ENCODE measurements at regions not wholly inside any gene's neighbourhood (a gene's known extent, or its start where the extent isn't known, plus 50 kb on each side); places are given as distances from the start of the nearest gene placed in this dataset.
"Not testable (repeated sequence)": the region's sequence is repeated elsewhere in the genome, so short reads cannot be mapped to it uniquely, and the experiment has no call there.

DNA sequence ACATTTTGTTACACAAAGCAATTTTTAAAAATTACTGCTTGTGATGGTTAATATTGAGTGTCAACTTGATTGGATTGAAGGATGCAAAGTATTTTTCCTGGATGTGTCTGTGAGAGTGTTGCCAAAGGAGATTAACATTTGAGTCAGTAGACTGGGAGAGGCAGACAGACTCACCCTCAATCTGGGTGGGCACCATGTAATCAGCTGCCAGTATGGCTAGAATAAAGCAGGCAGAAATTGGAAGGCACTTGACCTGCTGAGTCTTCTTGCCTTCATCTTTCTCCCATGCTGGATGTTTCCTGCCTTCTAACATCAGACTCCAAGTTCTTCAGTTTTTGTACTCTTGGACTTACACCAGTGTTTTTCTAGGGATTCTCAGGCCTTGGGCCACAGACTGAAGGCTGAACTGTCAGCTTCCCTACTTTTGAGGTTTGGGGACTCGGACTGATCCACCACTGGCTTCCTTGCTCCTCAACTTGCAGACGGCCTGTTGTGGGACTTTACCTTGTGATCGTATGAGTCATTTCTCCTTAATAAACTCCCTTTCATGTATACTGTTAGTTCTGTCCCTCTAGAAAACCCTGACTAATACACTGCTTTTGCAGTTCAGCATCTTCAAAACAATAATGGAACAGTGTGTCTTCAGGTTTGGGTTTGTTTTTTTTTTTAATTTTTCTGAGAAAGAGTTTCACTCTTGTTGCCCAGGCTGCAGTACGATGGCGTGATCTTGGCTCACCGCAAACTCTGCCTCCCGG lies 244.1 kb upstream of the SEMA3C start:
- no peak for DNase-seq

DNA sequence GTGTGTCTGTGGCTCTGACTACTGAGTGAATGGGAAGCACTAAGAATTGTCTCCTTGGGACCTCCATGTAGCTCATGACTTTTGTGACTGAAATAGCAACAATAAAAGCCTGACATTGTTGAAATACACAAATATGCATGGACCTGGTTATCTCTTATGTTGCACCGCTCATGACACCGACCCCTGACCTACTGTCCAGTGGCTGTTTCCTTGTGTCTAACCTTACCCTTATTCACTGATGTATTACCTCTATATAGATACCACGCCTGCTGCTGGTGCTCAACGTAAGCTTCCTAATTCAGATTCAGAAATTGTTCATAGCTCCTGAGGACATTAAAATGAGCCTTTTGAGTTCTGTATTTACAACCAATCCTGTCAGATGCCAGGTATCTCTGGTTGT lies 243.4 kb upstream of the SEMA3C start:
- no peak for DNase-seq

GRCh38 chr7:81161451-81162075 lies 242.7 kb upstream of the SEMA3C start:
- peak; percentile 84 for DNase-seq

DNA sequence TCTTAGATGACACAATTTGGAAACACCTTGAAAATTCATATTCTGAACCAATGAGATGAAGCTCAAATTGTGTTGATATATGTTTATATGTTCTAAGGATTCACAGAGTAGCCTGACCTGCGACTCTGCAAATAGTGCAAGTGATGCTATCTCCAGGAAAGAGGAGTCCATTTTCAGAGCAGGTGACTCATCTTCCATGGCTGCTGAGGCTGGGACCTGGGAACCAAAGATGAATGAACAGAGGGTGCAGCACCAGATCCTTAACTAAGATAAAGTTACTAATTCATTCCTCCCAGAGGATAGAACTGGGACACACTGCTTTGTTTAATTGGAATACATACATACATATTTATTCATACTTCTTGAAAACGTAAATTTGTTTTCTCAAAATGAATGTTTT lies 240.6 kb upstream of the SEMA3C start:
- peak; percentile 71 for DNase-seq

DNA sequence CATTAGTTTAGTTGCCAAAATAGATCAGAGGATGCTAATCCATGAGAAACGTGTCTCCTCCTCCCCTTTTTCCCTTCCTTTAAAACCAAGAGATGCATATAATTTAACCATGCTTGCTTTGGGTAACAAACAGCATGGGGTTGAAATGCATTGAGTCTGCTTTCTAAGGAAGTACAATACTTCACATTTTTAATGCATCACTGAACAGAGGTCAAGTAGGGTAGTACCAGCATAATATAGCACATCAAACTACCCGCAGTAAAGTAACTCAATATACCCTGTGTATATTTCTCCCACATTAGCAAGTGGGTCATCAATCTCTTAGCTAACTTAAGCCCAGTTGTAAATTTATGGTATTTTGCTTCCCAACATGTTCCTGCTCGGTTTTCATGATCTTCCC lies 239.3 kb upstream of the SEMA3C start:
- no peak for DNase-seq

DNA sequence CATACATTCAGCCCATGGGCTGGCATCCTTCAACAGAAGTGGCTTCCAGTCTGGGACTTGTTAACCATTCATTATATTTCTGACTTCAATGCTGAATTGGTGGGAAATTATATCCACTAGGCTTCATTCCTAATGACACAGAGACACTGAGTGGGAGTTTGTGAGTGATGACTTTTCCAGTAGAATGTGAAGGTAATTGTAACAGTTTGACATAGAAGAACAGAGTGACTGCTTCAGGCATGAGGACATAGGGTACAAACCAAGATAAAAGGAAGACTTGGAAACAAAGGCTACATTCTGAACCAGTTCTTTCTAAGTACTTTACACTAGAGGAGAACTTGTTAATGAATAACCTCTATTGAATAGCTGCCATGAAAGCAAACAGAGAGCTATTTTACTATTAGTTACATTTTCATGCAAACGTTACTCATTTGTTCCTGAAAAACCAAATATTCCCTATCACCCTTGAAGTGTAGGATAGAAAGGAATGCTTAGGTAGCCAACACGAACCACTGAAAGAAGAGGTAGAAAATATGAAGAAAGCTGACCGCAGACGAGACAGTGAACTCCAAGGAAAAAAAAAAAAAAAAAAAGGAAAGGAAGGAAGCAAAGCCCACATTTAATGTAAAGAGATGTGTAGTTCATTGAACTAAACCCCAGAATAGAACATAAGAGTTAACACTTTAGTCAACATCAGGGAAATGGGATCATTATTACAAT lies 237.0 kb upstream of the SEMA3C start:
- no peak for DNase-seq

GRCh38 chr7:81154565-81154964 lies 235.7 kb upstream of the SEMA3C start:
- no peak for DNase-seq

DNA sequence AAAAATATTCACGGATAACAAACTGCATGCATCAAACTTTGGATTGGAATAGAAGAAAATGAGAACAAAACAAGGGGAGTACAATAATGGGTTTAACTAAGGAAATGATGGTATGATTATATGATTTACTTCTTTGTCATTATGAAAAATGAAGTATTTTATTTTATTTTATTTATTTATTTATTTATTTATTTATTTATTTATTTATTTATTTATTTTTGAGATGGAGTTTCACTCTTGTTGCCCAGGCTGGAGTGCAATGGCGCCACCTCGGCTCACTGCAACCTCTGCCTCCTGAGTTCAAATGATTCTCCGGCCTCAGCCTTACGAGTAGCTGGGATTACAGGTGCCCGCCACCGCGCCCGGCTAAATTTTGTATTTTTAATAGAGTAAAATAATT lies 234.1 kb upstream of the SEMA3C start:
- DNase-seq = not testable (repeated sequence)

DNA sequence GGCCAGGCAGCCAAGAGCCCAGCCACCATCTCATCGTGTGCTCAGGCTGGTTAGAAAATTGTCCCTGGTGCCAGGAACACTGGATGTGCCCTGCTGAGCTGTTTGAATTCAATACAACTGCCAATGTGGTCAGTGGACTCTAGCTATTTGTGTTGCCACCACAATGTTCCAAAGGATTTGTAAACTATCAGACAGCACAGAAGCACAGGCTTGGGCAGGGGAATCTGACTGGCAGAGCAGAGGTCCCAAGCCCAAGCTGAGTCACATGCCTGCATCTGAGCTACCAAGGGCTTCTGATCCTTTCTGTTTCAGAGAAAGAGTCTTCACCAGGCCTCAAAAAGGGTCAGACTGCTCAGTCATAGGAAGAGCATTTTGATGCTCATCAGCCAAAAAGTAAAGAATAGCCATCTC lies 232.1 kb upstream of the SEMA3C start:
- DNase-seq = peak; percentile 18

DNA sequence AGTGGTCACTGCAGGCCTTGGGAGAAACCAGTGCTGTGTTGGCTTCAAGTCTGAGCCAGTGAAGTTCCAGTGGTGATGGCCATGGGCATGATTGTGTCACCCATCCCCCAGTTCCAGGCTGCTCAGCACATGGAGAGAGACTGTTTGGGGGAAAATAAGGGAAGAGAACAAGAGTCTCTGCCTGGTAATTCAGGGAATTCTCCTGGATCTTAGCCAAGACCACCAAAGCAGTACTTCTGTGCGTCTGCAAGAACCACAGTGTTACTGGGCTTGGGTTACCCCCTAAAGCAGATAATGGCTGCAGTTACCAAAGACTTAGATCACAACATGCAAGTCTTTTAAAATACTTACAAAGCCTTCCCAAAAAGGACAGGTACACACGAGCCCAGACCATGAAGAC lies 225.0 kb upstream of the SEMA3C start:
- no peak for DNase-seq

- not testable (repeated sequence) for DNase-seq
These were observed 222.7 kb upstream of the SEMA3C start for GRCh38 chr7:81141257-81142205.

- no peak for DNase-seq
These were observed 221.9 kb upstream of the SEMA3C start for GRCh38 chr7:81140775-81141174.

- DNase-seq = no peak
These were observed 221.4 kb upstream of the SEMA3C start for GRCh38 chr7:81140252-81140651.

- DNase-seq = no peak
These were observed 220.0 kb upstream of the SEMA3C start for GRCh38 chr7:81138870-81139269.

DNA sequence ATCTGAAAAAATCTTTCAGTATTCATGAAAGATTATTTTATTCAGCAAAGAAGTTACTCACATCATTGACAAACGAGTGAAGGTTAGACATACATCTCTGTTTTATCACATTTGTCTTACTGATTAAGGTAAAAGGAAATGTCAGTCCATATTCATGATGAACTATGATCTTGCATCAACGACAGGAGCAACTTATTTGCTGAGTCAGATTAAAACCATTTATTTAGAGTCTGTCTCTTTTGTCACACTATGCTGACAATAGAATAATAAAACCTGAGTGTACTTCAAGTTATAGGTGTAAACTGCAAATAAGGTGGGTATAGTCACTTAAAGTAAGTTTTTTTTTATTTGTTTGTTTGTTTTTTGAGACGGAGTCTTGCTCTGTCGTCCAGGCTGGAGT lies 216.5 kb upstream of the SEMA3C start:
- DNase-seq = no peak

DNA sequence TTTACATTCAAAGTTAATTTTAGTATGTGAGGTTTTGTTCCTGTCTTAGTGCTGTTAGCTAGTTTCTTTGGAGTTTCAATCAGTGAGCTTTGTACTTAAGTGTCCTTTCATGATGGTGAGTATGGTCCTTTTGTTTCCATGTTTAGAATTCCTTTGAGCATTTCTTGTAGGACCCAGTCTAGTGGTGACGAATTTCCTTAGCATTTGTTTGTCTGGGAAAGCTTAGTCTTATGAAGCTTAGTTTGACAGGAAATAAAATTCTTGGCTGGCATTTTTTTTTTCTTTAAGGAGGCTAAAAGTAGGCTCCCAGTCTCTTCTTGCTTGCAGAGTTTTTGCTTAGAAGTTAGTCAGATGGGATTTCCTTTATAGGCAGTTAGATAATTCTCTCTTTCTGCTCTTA lies 209.2 kb upstream of the SEMA3C start:
- no peak for DNase-seq

- no peak for DNase-seq
These were observed 202.0 kb upstream of the SEMA3C start for GRCh38 chr7:81120803-81121202.

DNA sequence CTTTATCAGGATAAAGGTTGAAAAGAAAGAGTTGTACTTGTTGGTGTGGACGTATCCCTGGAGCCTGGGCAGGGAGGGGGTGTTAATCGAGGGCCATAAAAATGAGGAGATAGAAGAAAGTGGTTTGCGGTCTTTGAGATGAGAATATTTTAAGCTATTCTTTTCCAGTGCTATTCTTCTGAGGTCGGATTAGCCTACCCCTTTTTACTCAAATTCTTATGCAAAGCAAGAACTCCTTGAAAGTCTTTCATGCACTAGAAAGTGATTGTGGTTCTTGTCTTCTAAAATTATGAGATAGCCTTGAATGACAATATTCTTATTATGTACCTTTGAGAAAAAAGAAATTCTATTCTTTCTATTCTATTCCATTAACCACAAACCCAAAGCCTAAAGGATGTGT lies 201.3 kb upstream of the SEMA3C start:
- no peak for DNase-seq

DNA sequence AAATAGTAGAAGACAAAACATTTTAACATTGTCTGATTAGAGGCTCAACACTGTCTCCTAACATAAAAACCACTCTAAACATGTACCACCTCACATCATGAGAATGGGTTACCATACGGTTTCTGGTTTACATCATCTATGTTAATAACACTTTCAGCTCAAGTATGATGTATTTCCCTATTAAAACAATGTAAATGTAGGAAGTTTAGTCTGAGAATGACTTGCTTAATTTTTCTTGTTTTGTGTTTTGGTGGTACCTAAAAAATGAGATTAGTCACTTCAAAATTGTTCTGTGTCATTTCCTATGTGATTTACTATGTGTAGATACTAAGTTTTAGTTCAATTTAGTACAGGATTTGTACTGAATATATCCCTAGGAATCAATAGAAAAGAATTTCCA lies 195.8 kb upstream of the SEMA3C start:
- DNase-seq = peak; percentile 8

- no peak for DNase-seq
These were observed 193.9 kb upstream of the SEMA3C start for GRCh38 chr7:81112731-81113130.

GRCh38 chr7:81111781-81112540 lies 193.1 kb upstream of the SEMA3C start:
- DNase-seq = peak; percentile 40

DNA sequence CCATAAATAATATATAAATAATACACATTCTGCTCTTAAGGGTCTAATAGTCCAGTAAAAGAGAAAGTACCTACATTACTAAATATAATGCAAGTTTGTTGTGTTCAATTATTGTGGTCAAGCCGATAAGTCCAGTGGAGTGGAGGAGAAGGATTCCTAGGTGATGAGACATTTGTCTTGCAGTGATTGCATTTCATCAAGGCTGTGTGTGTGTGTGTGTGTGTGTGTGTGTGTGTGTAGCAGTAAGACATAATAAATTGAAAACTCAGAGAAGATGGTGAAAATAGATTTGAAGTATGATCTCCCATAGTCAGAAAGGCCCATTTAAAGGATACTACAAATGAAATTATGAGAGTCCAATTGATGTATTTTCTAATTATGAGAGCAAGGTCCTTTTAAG lies 192.5 kb upstream of the SEMA3C start:
- peak; percentile 92 for DNase-seq
